PC-9 (cell line): ENCODE measurements at regions not wholly inside any gene's neighbourhood (a gene's known extent, or its start where the extent isn't known, plus 50 kb on each side); places are given as distances from the start of the nearest gene placed in this dataset.

Experiments
- BruUV-seq: library from RNA; stranded (reverse); fragments of 400-500 nt; replicated peaks from 2 replicates; lab custom pipeline; 2021; lab: Mats Ljungman, UMichigan
- CTCF ChIA-PET: fragments of 300-600 bp; sonication (Branson Sonifier 250); formaldehyde crosslinking; loops from one replicate; lab custom pipeline; 2022; ENCODE audit warnings: antibody characterized with exemption; lab: Charles Lee
- POLR2A ChIA-PET: fragments of 300-600 bp; sonication (Branson Sonifier 250); formaldehyde crosslinking; loops from one replicate; lab custom pipeline; 2022; ENCODE audit warnings: antibody characterized with exemption; ENCODE audit not compliant: unreplicated experiment; lab: Charles Lee
- DNase-seq, 2 experiments: peaks; one replicate each; pipeline versions ENCODE4 v3.0.0 to v3.0.0-alpha.2; 2015 to 2022; ENCODE audit warnings: mixed read lengths in 1 of 2
- H2AFZ ChIP-seq: fragments of 200-600 bp; sonication (generic); 2 replicates; pipeline ENCODE4 v1.8.1; 2017; ENCODE audit warnings: antibody characterized with exemption
- H3F3A ChIP-seq: fragments of 200-600 bp; sonication (generic); 2 replicates; pipeline ENCODE4 v1.8.1; 2017; ENCODE audit warnings: antibody characterized with exemption, mild to moderate bottlenecking, low read depth; ENCODE audit not compliant: insufficient read depth
- H3K27ac ChIP-seq: fragments of 200-600 bp; sonication (generic); 2 replicates; pipeline ENCODE4 v1.6.1; 2016; ENCODE audit warnings: mixed run types
- H3K27me3 ChIP-seq: fragments of 200-600 bp; sonication (generic); 2 replicates; pipeline ENCODE4 v1.6.1; 2016; ENCODE audit warnings: low read depth, mixed run types; ENCODE audit not compliant: insufficient read depth
- H3K36me3 ChIP-seq: fragments of 200-600 bp; sonication (generic); 2 replicates; pipeline ENCODE4 v1.6.1; 2016; ENCODE audit warnings: low read depth, mixed run types
- H3K4me1 ChIP-seq: fragments of 200-600 bp; sonication (generic); replicated peaks from 2 replicates; pipeline ENCODE4 v1.6.1; 2016; ENCODE audit warnings: mixed run types; ENCODE audit not compliant: insufficient read depth
- H3K4me2 ChIP-seq: fragments of 200-600 bp; sonication (generic); 2 replicates; pipeline ENCODE4 v1.6.1; 2017; ENCODE audit warnings: mixed run types
- H3K4me3 ChIP-seq: fragments of 200-600 bp; sonication (generic); 2 replicates; pipeline ENCODE4 v1.6.1; 2016; ENCODE audit warnings: mixed run types
- H3K79me2 ChIP-seq: fragments of 200-600 bp; sonication (generic); 2 replicates; pipeline ENCODE4 v1.6.1; 2017; ENCODE audit warnings: low read depth, mixed run types
- H3K9me2 ChIP-seq: fragments of 200-600 bp; sonication (generic); 2 replicates; pipeline ENCODE4 v1.8.1; 2017; ENCODE audit warnings: mild to moderate bottlenecking; ENCODE audit not compliant: insufficient read depth
- H3K9me3 ChIP-seq: fragments of 200-600 bp; sonication (generic); 2 replicates; pipeline ENCODE4 v1.8.1; 2016; ENCODE audit warnings: low read depth; ENCODE audit not compliant: insufficient read depth
- H4K20me1 ChIP-seq: fragments of 200-600 bp; sonication (generic); 2 replicates; pipeline ENCODE4 v1.8.1; 2017; ENCODE audit not compliant: insufficient read depth
- CTCF ChIP-seq: fragments of 200-600 bp; sonication (generic); conservative IDR thresholded peaks from 2 replicates; pipeline ENCODE4 v1.6.1; 2017; ENCODE audit warnings: mixed run types, antibody characterized with exemption, mild to moderate bottlenecking, moderate library complexity
- EZH2 ChIP-seq: fragments of 200-600 bp; sonication (generic); IDR thresholded peaks from 2 replicates; pipeline ENCODE4 v1.8.0; 2017; ENCODE audit warnings: antibody characterized with exemption, low read depth
- intact Hi-C: fragments of 100-400 bp; cut with micrococcal nuclease; formaldehyde crosslinking; loops from one replicate; pipeline ENCODE4 v1.10.0; 2022; ENCODE audit not compliant: unreplicated experiment

GRCh38 chr3:8233938-8234337, 267.7 kb upstream of the LMCD1 start:
- Histone ChIP-seq H3K79me2 (no peaks in the 10 kb centered on the region), H3K4me3 (no peak overlapping the region), H3K27ac (no peak overlapping the region), H3K9me2 (no peaks in the 10 kb centered on the region), H3K4me1 (no peaks in the 10 kb centered on the region), H3F3A (no peaks in the 10 kb centered on the region), H2AFZ (no peak overlapping the region), H3K36me3 (no peaks in the 10 kb centered on the region), H3K4me2 (no peak overlapping the region), H4K20me1 (no peaks in the 10 kb centered on the region), H3K9me3 (no peaks in the 10 kb centered on the region), H3K27me3 (no peaks in the 10 kb centered on the region)
- ChIA-PET CTCF (no interaction called here), POLR2A (no interaction called here)
- TF ChIP-seq EZH2 = no peak
- no peak for TF ChIP-seq CTCF
- BruUV-seq = no TSS peak
- DNase-seq = no peak
- intact Hi-C loops = loop anchor here (10.0 kb wide), 1 partner anchor 181 kb away; no protein-coding TSS in a partner anchor

GRCh38 chr3:8236264-8236663, 265.4 kb upstream of the LMCD1 start:
- Histone ChIP-seq H4K20me1 (no peaks in the 10 kb centered on the region), H3K4me2 (no peak overlapping the region), H3K9me3 (no peaks in the 10 kb centered on the region), H3K27ac (no peak overlapping the region), H3K4me3 (no peak overlapping the region), H2AFZ (no peak overlapping the region), H3F3A (no peaks in the 10 kb centered on the region), H3K27me3 (no peaks in the 10 kb centered on the region), H3K9me2 (no peaks in the 10 kb centered on the region), H3K79me2 (no peaks in the 10 kb centered on the region), H3K36me3 (no peaks in the 10 kb centered on the region), H3K4me1 (no peaks in the 10 kb centered on the region)
- TF ChIP-seq CTCF = no peak
- ChIA-PET POLR2A (no interaction called here), CTCF (no interaction called here)
- intact Hi-C loops = loop anchor here (10.0 kb wide), 1 partner anchor 179 kb away; no protein-coding TSS in a partner anchor
- no peak for DNase-seq
- no TSS peak for BruUV-seq

- Histone ChIP-seq H3F3A (no peaks in the 10 kb centered on the region), H3K36me3 (no peaks in the 10 kb centered on the region), H3K27ac (no peak overlapping the region), H3K4me3 (no peak overlapping the region), H3K4me2 (no peak overlapping the region), H3K4me1 (no peaks in the 10 kb centered on the region), H2AFZ (no peak overlapping the region), H3K9me2 (no peaks in the 10 kb centered on the region), H4K20me1 (no peaks in the 10 kb centered on the region), H3K9me3 (no peaks in the 10 kb centered on the region), H3K27me3 (no peaks in the 10 kb centered on the region), H3K79me2 (no peaks in the 10 kb centered on the region)
- ChIA-PET CTCF (interaction anchor here (0.6 kb wide), 1 partner anchor 1119 kb away, joined by 4 read pairs; no protein-coding TSS in a partner anchor), POLR2A (no interaction called here)
- no TSS peak for BruUV-seq
- intact Hi-C loops = loop anchor here (10.0 kb wide), 1 partner anchor 177 kb away; no protein-coding TSS in a partner anchor
- TF ChIP-seq EZH2 (no peak), CTCF (no peak)
- DNase-seq = no peak
These were observed 263.7 kb upstream of the LMCD1 start for GRCh38 chr3:8237893-8238292.
